K562 (cell line): ENCODE measurements at regions not wholly inside any gene's neighbourhood (a gene's known extent, or its start where the extent isn't known, plus 50 kb on each side); places are given as distances from the start of the nearest gene placed in this dataset.

Experiments used
- GABPB1 ChIP-seq: sonication (generic); formaldehyde crosslinking; IDR thresholded peaks from 2 replicates; pipeline ENCODE4 v1.8.0; 2022; ENCODE audit warnings: mild to moderate bottlenecking, missing genetic modification reagents
- HDAC3 ChIP-seq: fragments of 450-650 bp; IDR thresholded peaks from 2 replicates; pipeline ENCODE4 v1.6.1; 2018; ENCODE audit warnings: borderline replicate concordance, mild to moderate bottlenecking, moderate library complexity; ENCODE audit not compliant: partially characterized antibody
- HDAC6 ChIP-seq: IDR thresholded peaks from 2 replicates; pipeline ENCODE4 v1.6.1; 2012; ENCODE audit warnings: low read depth, mild to moderate bottlenecking, control low read depth, inconsistent platforms, low read length, moderate library complexity
- HOXB6 ChIP-seq: fragments of 250-450 bp; sonication (Bioruptor Pico); IDR thresholded peaks from 2 replicates; pipeline ENCODE4 v1.5.1; 2022; ENCODE audit warnings: mild to moderate bottlenecking, borderline replicate concordance
- SMARCA5 ChIP-seq: fragments of 450-650 bp; IDR thresholded peaks from 2 replicates; pipeline ENCODE4 v1.6.1; 2016
- ZC3H8 ChIP-seq: fragments of 450-650 bp; IDR thresholded peaks from 2 replicates; pipeline ENCODE4 v1.6.1; 2017
- ZNF436 ChIP-seq: fragments of 250-450, 450-650 bp; sonication (Bioruptor Pico); formaldehyde crosslinking; IDR thresholded peaks from 2 replicates; pipeline ENCODE4 v1.7.0; 2020; ENCODE audit warnings: mild to moderate bottlenecking
- TF ChIP-seq, protein P1 (sequence below): fragments of 450-650 bp; IDR thresholded peaks from 2 replicates; pipeline ENCODE4 v1.6.1; 2016; ENCODE audit warnings: mild to moderate bottlenecking, moderate library complexity
- TF ChIP-seq, protein P2 (sequence below): fragments of 250-450 bp; sonication (Bioruptor Pico); IDR thresholded peaks from 2 replicates; pipeline ENCODE4 v1.8.0; 2021; ENCODE audit warnings: moderate library complexity, mild to moderate bottlenecking, inconsistent platforms

DNA sequence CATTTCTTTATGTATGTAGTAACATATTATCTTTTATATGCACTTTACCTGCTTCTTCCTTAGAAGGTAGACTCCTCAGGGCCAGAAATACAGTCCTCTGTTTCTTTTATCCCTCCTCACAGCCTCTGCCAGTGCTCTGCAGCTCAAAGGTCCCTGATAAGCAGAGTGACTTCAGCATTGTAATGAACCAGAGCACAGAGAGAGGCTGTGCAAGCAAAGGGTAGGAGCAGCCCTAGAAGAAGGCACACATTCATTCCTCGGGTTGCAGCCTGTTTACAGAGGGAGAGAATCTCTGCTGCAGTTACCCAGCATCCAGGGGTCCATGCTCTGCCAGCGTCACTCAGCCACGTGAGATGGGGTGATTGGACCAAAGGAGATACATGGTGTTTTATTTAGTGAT is 101.1 kb downstream of the RHOU start (continued):
- TF ChIP-seq, protein P1, sequence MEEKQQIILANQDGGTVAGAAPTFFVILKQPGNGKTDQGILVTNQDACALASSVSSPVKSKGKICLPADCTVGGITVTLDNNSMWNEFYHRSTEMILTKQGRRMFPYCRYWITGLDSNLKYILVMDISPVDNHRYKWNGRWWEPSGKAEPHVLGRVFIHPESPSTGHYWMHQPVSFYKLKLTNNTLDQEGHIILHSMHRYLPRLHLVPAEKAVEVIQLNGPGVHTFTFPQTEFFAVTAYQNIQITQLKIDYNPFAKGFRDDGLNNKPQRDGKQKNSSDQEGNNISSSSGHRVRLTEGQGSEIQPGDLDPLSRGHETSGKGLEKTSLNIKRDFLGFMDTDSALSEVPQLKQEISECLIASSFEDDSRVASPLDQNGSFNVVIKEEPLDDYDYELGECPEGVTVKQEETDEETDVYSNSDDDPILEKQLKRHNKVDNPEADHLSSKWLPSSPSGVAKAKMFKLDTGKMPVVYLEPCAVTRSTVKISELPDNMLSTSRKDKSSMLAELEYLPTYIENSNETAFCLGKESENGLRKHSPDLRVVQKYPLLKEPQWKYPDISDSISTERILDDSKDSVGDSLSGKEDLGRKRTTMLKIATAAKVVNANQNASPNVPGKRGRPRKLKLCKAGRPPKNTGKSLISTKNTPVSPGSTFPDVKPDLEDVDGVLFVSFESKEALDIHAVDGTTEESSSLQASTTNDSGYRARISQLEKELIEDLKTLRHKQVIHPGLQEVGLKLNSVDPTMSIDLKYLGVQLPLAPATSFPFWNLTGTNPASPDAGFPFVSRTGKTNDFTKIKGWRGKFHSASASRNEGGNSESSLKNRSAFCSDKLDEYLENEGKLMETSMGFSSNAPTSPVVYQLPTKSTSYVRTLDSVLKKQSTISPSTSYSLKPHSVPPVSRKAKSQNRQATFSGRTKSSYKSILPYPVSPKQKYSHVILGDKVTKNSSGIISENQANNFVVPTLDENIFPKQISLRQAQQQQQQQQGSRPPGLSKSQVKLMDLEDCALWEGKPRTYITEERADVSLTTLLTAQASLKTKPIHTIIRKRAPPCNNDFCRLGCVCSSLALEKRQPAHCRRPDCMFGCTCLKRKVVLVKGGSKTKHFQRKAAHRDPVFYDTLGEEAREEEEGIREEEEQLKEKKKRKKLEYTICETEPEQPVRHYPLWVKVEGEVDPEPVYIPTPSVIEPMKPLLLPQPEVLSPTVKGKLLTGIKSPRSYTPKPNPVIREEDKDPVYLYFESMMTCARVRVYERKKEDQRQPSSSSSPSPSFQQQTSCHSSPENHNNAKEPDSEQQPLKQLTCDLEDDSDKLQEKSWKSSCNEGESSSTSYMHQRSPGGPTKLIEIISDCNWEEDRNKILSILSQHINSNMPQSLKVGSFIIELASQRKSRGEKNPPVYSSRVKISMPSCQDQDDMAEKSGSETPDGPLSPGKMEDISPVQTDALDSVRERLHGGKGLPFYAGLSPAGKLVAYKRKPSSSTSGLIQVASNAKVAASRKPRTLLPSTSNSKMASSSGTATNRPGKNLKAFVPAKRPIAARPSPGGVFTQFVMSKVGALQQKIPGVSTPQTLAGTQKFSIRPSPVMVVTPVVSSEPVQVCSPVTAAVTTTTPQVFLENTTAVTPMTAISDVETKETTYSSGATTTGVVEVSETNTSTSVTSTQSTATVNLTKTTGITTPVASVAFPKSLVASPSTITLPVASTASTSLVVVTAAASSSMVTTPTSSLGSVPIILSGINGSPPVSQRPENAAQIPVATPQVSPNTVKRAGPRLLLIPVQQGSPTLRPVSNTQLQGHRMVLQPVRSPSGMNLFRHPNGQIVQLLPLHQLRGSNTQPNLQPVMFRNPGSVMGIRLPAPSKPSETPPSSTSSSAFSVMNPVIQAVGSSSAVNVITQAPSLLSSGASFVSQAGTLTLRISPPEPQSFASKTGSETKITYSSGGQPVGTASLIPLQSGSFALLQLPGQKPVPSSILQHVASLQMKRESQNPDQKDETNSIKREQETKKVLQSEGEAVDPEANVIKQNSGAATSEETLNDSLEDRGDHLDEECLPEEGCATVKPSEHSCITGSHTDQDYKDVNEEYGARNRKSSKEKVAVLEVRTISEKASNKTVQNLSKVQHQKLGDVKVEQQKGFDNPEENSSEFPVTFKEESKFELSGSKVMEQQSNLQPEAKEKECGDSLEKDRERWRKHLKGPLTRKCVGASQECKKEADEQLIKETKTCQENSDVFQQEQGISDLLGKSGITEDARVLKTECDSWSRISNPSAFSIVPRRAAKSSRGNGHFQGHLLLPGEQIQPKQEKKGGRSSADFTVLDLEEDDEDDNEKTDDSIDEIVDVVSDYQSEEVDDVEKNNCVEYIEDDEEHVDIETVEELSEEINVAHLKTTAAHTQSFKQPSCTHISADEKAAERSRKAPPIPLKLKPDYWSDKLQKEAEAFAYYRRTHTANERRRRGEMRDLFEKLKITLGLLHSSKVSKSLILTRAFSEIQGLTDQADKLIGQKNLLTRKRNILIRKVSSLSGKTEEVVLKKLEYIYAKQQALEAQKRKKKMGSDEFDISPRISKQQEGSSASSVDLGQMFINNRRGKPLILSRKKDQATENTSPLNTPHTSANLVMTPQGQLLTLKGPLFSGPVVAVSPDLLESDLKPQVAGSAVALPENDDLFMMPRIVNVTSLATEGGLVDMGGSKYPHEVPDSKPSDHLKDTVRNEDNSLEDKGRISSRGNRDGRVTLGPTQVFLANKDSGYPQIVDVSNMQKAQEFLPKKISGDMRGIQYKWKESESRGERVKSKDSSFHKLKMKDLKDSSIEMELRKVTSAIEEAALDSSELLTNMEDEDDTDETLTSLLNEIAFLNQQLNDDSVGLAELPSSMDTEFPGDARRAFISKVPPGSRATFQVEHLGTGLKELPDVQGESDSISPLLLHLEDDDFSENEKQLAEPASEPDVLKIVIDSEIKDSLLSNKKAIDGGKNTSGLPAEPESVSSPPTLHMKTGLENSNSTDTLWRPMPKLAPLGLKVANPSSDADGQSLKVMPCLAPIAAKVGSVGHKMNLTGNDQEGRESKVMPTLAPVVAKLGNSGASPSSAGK = no peak
- no peak for TF ChIP-seq HDAC6
- no peak for TF ChIP-seq HDAC3
- no peak for TF ChIP-seq ZC3H8
- no peak for TF ChIP-seq ZNF436 (CRISPR knock-in tag)
- no peak for TF ChIP-seq GABPB1
- no peak for TF ChIP-seq HOXB6 (CRISPR knock-in tag)
- TF ChIP-seq, protein P2, sequence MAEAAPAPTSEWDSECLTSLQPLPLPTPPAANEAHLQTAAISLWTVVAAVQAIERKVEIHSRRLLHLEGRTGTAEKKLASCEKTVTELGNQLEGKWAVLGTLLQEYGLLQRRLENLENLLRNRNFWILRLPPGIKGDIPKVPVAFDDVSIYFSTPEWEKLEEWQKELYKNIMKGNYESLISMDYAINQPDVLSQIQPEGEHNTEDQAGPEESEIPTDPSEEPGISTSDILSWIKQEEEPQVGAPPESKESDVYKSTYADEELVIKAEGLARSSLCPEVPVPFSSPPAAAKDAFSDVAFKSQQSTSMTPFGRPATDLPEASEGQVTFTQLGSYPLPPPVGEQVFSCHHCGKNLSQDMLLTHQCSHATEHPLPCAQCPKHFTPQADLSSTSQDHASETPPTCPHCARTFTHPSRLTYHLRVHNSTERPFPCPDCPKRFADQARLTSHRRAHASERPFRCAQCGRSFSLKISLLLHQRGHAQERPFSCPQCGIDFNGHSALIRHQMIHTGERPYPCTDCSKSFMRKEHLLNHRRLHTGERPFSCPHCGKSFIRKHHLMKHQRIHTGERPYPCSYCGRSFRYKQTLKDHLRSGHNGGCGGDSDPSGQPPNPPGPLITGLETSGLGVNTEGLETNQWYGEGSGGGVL (CRISPR knock-in tag) = no peak
- no peak for TF ChIP-seq SMARCA5
